ENCODE measurements at regions not wholly inside any gene's neighbourhood (a gene's known extent, or its start where the extent isn't known, plus 50 kb on each side); places are given as distances from the start of the nearest gene placed in this dataset.
"Not testable (repeated sequence)": the region's sequence is repeated elsewhere in the genome, so short reads cannot be mapped to it uniquely, and the experiment has no call there.

GRCh38 chr5:57356850-57357249, 125.8 kb downstream of the ACTBL2 start:
- no CpG with 5 or more reads among the region's 16 CpGs for WGBS (ENCODE audit: insufficient coverage)
- H3K27me3 ChIP-seq (replicated peaks in 2 of 5; ENCODE audit: control insufficient read depth in 4 of 5, insufficient read depth in 5 of 5, low read length in 4 of 5); CTCF ChIA-PET; H3K27ac ChIP-seq (ENCODE audit: insufficient read depth in 1 of 2, low read depth in 1 of 2, low read length in 2 of 2, poor library complexity in 1 of 2, severe bottlenecking in 2 of 2); POLR2A ChIA-PET; H3K4me1 ChIP-seq (ENCODE audit: control extremely low read depth in 1 of 4, control insufficient read depth in 4 of 4, insufficient read depth in 4 of 4, low read length in 3 of 4); DNase-seq; H3K9me3 ChIP-seq (ENCODE audit: control extremely low read depth in 1 of 5, control insufficient read depth in 4 of 5, insufficient read depth in 2 of 5, low read depth in 1 of 5, low read length in 4 of 5); H3K36me3 ChIP-seq (ENCODE audit: control insufficient read depth in 4 of 4, insufficient read depth in 4 of 4, low read length in 3 of 4); H3K4me3 ChIP-seq (ENCODE audit: control insufficient read depth in 1 of 7, extremely low read depth in 1 of 7, insufficient read depth in 4 of 7, low read depth in 2 of 7, low read length in 6 of 7): not testable (repeated sequence)

GRCh38 chr5:57349214-57349613, 133.4 kb downstream of the ACTBL2 start:
- H3K36me3 ChIP-seq (ENCODE audit: control insufficient read depth in 4 of 4, insufficient read depth in 4 of 4, low read length in 3 of 4): no peaks in the 10 kb centered on the region
- POLR2A ChIA-PET: no interaction called here
- H3K27me3 ChIP-seq (replicated peaks in 2 of 5; ENCODE audit: control insufficient read depth in 4 of 5, insufficient read depth in 5 of 5, low read length in 4 of 5): no peaks in the 10 kb centered on the region
- WGBS (ENCODE audit: insufficient coverage): no CpG with 5 or more reads among the region's 1 CpG
- peaks cover 0 to 2% (median 0%) of the 10 kb centered on the region in 5 experiments for H3K9me3 ChIP-seq (ENCODE audit: control extremely low read depth in 1 of 5, control insufficient read depth in 4 of 5, insufficient read depth in 2 of 5, low read depth in 1 of 5, low read length in 4 of 5)
- DNase-seq: no peak
- no peak overlapping the region for H3K4me3 ChIP-seq (ENCODE audit: control insufficient read depth in 1 of 7, extremely low read depth in 1 of 7, insufficient read depth in 4 of 7, low read depth in 2 of 7, low read length in 6 of 7)
- CTCF ChIA-PET: no interaction called here
- no peak overlapping the region for H3K27ac ChIP-seq (ENCODE audit: insufficient read depth in 1 of 2, low read depth in 1 of 2, low read length in 2 of 2, poor library complexity in 1 of 2, severe bottlenecking in 2 of 2)
- no peaks in the 10 kb centered on the region for H3K4me1 ChIP-seq (ENCODE audit: control extremely low read depth in 1 of 4, control insufficient read depth in 4 of 4, insufficient read depth in 4 of 4, low read length in 3 of 4)

- no peak overlapping the region for H3K4me3 ChIP-seq (ENCODE audit: control insufficient read depth in 1 of 7, extremely low read depth in 1 of 7, insufficient read depth in 4 of 7, low read depth in 2 of 7, low read length in 6 of 7)
- H3K27me3 ChIP-seq (replicated peaks in 2 of 5; ENCODE audit: control insufficient read depth in 4 of 5, insufficient read depth in 5 of 5, low read length in 4 of 5): no peaks in the 10 kb centered on the region
- POLR2A ChIA-PET: no interaction called here
- no peak for DNase-seq
- H3K36me3 ChIP-seq (ENCODE audit: control insufficient read depth in 4 of 4, insufficient read depth in 4 of 4, low read length in 3 of 4): no peaks in the 10 kb centered on the region
- CTCF ChIA-PET: no interaction called here
- no peak overlapping the region for H3K27ac ChIP-seq (ENCODE audit: insufficient read depth in 1 of 2, low read depth in 1 of 2, low read length in 2 of 2, poor library complexity in 1 of 2, severe bottlenecking in 2 of 2)
- no peaks in the 10 kb centered on the region for H3K4me1 ChIP-seq (ENCODE audit: control extremely low read depth in 1 of 4, control insufficient read depth in 4 of 4, insufficient read depth in 4 of 4, low read length in 3 of 4)
- WGBS (ENCODE audit: insufficient coverage): 96% methylated on average over 4 of the region's 7 CpGs
- peaks cover 0 to 2% (median 0%) of the 10 kb centered on the region in 5 experiments for H3K9me3 ChIP-seq (ENCODE audit: control extremely low read depth in 1 of 5, control insufficient read depth in 4 of 5, insufficient read depth in 2 of 5, low read depth in 1 of 5, low read length in 4 of 5)
Observed at GRCh38 chr5:57348376-57349140, 134.1 kb downstream of the ACTBL2 start.

GRCh38 chr5:57346328-57346727, 136.3 kb downstream of the ACTBL2 start:
- H3K27me3 ChIP-seq (replicated peaks in 2 of 5; ENCODE audit: control insufficient read depth in 4 of 5, insufficient read depth in 5 of 5, low read length in 4 of 5): no peaks in the 10 kb centered on the region
- ChIA-PET CTCF (interaction anchor here (1.0 kb wide), 1 partner anchor 8 kb away, joined by 3 read pairs; no protein-coding TSS in a partner anchor), POLR2A (no interaction called here)
- no peaks in the 10 kb centered on the region for H3K4me1 ChIP-seq (ENCODE audit: control extremely low read depth in 1 of 4, control insufficient read depth in 4 of 4, insufficient read depth in 4 of 4, low read length in 3 of 4)
- H3K4me3 ChIP-seq (ENCODE audit: control insufficient read depth in 1 of 7, extremely low read depth in 1 of 7, insufficient read depth in 4 of 7, low read depth in 2 of 7, low read length in 6 of 7): no peak overlapping the region
- no peaks in the 10 kb centered on the region for H3K36me3 ChIP-seq (ENCODE audit: control insufficient read depth in 4 of 4, insufficient read depth in 4 of 4, low read length in 3 of 4)
- no peak overlapping the region for H3K27ac ChIP-seq (ENCODE audit: insufficient read depth in 1 of 2, low read depth in 1 of 2, low read length in 2 of 2, poor library complexity in 1 of 2, severe bottlenecking in 2 of 2)
- WGBS (ENCODE audit: insufficient coverage): no CpG with 5 or more reads among the region's 2 CpGs
- no peak for DNase-seq
- peaks cover 0 to 2% (median 0%) of the 10 kb centered on the region in 5 experiments for H3K9me3 ChIP-seq (ENCODE audit: control extremely low read depth in 1 of 5, control insufficient read depth in 4 of 5, insufficient read depth in 2 of 5, low read depth in 1 of 5, low read length in 4 of 5)

GRCh38 chr5:57341380-57341979, 141.1 kb downstream of the ACTBL2 start:
- no peak overlapping the region for H3K4me3 ChIP-seq (ENCODE audit: control insufficient read depth in 1 of 7, extremely low read depth in 1 of 7, insufficient read depth in 4 of 7, low read depth in 2 of 7, low read length in 6 of 7)
- ChIA-PET POLR2A (no interaction called here), CTCF (interaction anchor here (1.4 kb wide), 1 partner anchor 139 kb away, joined by 3 read pairs; no protein-coding TSS in a partner anchor)
- H3K9me3 ChIP-seq (ENCODE audit: control extremely low read depth in 1 of 5, control insufficient read depth in 4 of 5, insufficient read depth in 2 of 5, low read depth in 1 of 5, low read length in 4 of 5): peaks cover 0 to 2% (median 0%) of the 10 kb centered on the region in 5 experiments
- no peaks in the 10 kb centered on the region for H3K36me3 ChIP-seq (ENCODE audit: control insufficient read depth in 4 of 4, insufficient read depth in 4 of 4, low read length in 3 of 4)
- H3K4me1 ChIP-seq (ENCODE audit: control extremely low read depth in 1 of 4, control insufficient read depth in 4 of 4, insufficient read depth in 4 of 4, low read length in 3 of 4): no peaks in the 10 kb centered on the region
- 100% methylated on average over 2 of the region's 4 CpGs for WGBS (ENCODE audit: insufficient coverage)
- no peaks in the 10 kb centered on the region for H3K27me3 ChIP-seq (replicated peaks in 2 of 5; ENCODE audit: control insufficient read depth in 4 of 5, insufficient read depth in 5 of 5, low read length in 4 of 5)
- no peak for DNase-seq
- H3K27ac ChIP-seq (ENCODE audit: insufficient read depth in 1 of 2, low read depth in 1 of 2, low read length in 2 of 2, poor library complexity in 1 of 2, severe bottlenecking in 2 of 2): no peak overlapping the region

GRCh38 chr5:57340681-57341080, 141.9 kb downstream of the ACTBL2 start:
- H3K36me3 ChIP-seq (ENCODE audit: control insufficient read depth in 4 of 4, insufficient read depth in 4 of 4, low read length in 3 of 4): no peaks in the 10 kb centered on the region
- no peak overlapping the region for H3K4me3 ChIP-seq (ENCODE audit: control insufficient read depth in 1 of 7, extremely low read depth in 1 of 7, insufficient read depth in 4 of 7, low read depth in 2 of 7, low read length in 6 of 7)
- DNase-seq: no peak
- no peaks in the 10 kb centered on the region for H3K27me3 ChIP-seq (replicated peaks in 2 of 5; ENCODE audit: control insufficient read depth in 4 of 5, insufficient read depth in 5 of 5, low read length in 4 of 5)
- WGBS (ENCODE audit: insufficient coverage): no CpG with 5 or more reads among the region's 1 CpG
- ChIA-PET CTCF (interaction anchor here (1.4 kb wide), 1 partner anchor 140 kb away, joined by 3 read pairs; no protein-coding TSS in a partner anchor), POLR2A (no interaction called here)
- H3K27ac ChIP-seq (ENCODE audit: insufficient read depth in 1 of 2, low read depth in 1 of 2, low read length in 2 of 2, poor library complexity in 1 of 2, severe bottlenecking in 2 of 2): no peak overlapping the region
- H3K9me3 ChIP-seq (ENCODE audit: control extremely low read depth in 1 of 5, control insufficient read depth in 4 of 5, insufficient read depth in 2 of 5, low read depth in 1 of 5, low read length in 4 of 5): no peaks in the 10 kb centered on the region
- no peaks in the 10 kb centered on the region for H3K4me1 ChIP-seq (ENCODE audit: control extremely low read depth in 1 of 4, control insufficient read depth in 4 of 4, insufficient read depth in 4 of 4, low read length in 3 of 4)

GRCh38 chr5:57339521-57339920, 143.1 kb downstream of the ACTBL2 start:
- no peak overlapping the region for H3K27ac ChIP-seq (ENCODE audit: insufficient read depth in 1 of 2, low read depth in 1 of 2, low read length in 2 of 2, poor library complexity in 1 of 2, severe bottlenecking in 2 of 2)
- DNase-seq: no peak
- H3K27me3 ChIP-seq (replicated peaks in 2 of 5; ENCODE audit: control insufficient read depth in 4 of 5, insufficient read depth in 5 of 5, low read length in 4 of 5): no peaks in the 10 kb centered on the region
- CTCF ChIA-PET: interaction anchor here (1.7 kb wide), 1 partner anchor 20 kb away, joined by 5 read pairs; no protein-coding TSS in a partner anchor
- POLR2A ChIA-PET: no interaction called here
- no peak overlapping the region for H3K4me3 ChIP-seq (ENCODE audit: control insufficient read depth in 1 of 7, extremely low read depth in 1 of 7, insufficient read depth in 4 of 7, low read depth in 2 of 7, low read length in 6 of 7)
- no peaks in the 10 kb centered on the region for H3K36me3 ChIP-seq (ENCODE audit: control insufficient read depth in 4 of 4, insufficient read depth in 4 of 4, low read length in 3 of 4)
- WGBS (ENCODE audit: insufficient coverage): 100% methylated on average over 1 of the region's 2 CpGs
- no peaks in the 10 kb centered on the region for H3K4me1 ChIP-seq (ENCODE audit: control extremely low read depth in 1 of 4, control insufficient read depth in 4 of 4, insufficient read depth in 4 of 4, low read length in 3 of 4)
- H3K9me3 ChIP-seq (ENCODE audit: control extremely low read depth in 1 of 5, control insufficient read depth in 4 of 5, insufficient read depth in 2 of 5, low read depth in 1 of 5, low read length in 4 of 5): no peaks in the 10 kb centered on the region
